Activated CD8-positive, alpha-beta memory T cell treated with anti-CD3 and anti-CD28 coated beads, Interleukin-2, amount 50 U/mL, for 1 hour (primary cell): ENCODE measurements at regions not wholly inside any gene's neighbourhood (a gene's known extent, or its start where the extent isn't known, plus 50 kb on each side); places are given as distances from the start of the nearest gene placed in this dataset.

Source experiments
- DNase-seq: peaks from one replicate; pipeline ENCODE4 v3.0.0-alpha.2; 2020; ENCODE audit errors: extremely low read depth

GRCh38 chr2:181305301-181306123 lies 151.7 kb upstream of the ITGA4 start:
- DNase-seq = no peak

DNA sequence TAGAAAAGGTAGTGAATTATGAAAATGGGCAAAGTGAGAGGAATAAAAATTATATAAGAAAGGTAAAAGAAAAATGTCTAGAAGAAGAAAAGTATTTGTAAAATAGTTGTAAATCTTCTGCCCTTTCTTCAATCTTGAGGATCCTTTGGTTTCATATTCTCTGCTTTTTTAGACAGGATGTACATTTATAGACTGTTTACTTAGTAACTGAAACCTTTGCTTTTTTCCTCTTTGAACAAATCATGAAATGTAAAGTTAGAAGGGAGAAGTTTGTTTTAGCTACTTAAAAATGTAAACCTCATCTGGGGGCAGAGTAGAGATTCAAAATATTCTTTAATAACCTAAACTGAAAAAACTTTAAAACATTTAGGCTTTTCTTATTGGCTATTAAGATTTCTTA lies 150.4 kb upstream of the ITGA4 start:
- DNase-seq = no peak

DNA sequence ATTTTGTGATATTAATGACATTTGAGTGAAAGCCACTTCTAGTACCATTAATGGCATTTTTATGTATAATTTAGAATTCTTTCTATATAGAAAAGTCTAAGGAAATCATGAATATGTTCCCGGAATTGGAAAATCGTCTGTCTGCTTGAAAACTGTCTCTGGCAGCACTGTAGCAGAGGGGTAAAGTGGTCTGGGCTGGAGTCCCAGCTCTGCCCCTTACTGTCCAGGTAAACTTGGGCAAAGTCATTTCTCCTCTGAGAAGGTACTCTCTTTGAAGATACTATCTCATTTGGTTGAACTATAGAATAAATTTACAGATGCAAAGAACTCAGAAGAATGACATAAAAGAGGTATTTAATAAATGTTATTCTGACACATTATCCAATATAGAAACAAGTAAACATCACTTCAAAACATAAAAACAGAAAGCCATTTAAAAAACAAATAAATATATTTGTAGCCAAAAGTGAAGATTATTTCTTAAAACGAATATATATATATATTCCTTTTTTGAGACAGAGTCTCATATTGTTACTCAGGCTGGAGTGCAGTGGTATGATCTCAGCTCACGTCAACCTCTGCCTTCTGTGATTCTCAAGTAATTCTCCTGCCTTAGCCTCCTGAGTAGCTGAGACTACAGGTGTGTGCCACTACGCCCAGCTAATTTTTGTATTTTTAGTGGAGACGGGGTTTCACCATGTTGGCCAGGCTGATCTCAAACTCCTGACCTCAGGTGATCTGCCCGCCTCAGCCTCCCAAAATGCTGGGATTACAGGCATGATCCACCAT lies 149.8 kb upstream of the ITGA4 start:
- no peak for DNase-seq

DNA sequence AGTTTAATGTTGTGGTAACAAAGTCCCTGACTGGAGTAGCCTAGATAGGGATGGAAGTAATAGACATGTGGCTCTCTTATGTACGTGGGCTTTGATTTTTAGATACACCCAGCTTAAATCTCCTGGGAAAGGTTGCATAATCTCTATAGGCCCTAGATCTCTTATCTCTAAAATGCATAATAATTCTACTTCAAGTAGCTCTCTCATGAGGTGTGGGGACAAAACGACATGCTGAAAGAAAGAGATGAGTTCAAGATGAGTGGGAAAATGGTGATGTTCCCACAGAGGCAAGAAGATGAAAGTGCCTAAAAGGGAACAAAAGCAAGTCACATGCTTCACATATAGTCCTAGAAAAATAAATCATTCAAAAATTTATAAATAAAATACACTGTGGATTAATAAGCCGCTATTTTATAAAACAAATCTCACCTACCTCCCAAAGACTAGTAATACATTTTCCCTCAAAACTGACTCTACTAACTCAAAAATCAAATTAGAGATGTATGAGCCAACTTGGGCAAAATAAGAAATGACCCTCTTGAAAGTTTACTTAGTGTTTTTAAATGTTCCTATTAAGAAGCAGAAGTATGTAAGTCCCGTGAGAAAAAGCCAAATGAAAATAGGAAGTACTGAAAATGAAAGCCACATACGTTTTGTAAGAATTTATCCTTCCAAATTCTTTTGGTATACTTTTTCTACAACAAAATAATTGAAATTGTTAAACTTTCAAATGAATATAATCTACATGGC lies 148.2 kb upstream of the ITGA4 start:
- no peak for DNase-seq

DNA sequence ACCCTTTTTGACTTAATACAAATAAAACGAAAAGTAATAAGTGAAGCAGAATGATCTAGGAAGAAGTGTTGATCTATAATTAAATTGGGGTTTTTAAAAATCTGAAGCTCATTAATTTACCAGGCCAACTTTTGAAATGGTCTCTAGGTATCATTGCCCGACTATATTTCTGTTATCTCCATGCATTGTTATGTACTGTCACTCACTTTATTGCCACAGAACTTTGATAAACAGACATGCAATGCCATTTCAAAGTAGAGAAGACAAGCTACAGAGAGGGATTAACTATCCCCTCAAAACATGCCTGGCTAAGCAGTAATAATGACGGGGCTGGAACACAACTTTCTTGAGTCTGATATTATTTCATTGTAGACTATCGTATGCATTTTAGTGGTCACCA lies 147.6 kb upstream of the ITGA4 start:
- no peak for DNase-seq

DNA sequence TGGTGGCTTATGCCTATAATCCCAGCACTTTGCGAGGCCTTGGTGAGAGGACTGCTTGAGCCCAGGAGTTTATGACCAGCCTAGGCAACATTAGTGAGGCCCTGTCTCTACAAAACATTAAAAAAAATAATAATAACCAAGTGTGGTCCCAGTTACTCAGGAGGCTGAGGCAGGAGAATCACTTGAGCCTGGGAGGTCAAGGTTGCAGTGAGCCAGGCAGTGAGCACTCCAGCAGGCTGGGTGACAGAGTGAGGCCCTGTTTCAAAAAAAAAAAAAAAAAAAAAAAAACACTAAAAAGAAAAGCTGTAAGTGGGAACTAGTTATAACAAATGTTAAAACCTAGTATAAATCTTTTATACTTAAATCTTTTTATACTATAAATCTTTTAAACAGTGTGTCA lies 146.2 kb upstream of the ITGA4 start:
- DNase-seq = no peak

DNA sequence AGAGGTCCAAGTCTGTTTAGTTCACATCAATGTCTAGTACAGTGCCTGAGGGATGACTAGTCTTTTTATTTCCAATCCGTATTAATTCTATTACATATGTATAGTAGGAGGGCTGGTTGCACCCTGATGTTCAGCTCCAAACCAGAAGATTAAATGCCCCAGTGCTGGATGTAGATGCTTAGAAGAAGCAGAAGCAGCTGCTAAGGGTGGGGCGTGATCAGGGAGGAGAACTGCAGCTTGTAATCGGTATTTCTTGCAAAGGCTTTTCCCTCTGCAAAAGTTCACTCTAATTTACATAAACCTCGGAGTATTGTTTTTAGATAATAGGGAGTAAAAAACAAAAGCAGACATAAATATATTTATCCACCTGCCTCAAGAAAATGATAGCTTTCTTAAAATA lies 145.3 kb upstream of the ITGA4 start:
- DNase-seq = no peak

DNA sequence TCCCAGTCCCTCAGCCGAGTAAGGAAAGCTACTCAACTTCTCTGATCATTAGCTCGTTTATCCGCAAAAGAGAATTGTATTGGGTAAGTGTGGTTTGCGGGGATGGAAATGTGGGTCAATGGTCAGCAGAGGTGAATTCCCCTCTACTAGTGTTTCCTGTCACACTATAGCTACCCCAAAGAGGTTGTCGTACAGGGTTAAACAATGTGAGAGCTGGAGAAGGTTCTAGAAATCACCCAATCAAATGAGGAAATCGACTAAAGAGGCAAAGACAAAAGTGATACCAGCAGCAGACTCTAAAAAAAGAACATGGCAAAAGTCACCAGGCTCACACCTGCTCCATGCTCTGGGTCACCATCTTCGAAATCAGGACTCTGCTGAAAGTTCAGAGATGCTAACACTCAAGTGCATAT lies 144.7 kb upstream of the ITGA4 start:
- no peak for DNase-seq

DNA sequence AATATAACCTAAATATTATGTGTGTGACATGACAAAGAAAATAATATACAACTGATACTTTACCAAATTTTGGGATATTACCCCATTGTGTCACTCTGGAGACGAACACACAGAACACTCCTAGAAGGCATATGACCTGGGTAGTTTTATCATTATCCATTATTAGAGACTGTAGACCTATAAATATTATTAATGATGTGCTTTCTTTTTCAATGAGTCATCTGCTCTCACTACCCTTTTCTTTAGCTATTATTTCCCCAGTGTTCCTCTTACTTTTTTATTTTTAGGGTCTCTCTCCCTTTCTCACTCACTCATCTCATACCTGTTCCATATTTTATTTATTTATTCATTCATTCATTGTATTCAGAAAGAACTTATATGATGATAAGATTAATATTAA lies 143.3 kb upstream of the ITGA4 start:
- no peak for DNase-seq

GRCh38 chr2:181314551-181314950 lies 142.6 kb upstream of the ITGA4 start:
- no peak for DNase-seq

DNA sequence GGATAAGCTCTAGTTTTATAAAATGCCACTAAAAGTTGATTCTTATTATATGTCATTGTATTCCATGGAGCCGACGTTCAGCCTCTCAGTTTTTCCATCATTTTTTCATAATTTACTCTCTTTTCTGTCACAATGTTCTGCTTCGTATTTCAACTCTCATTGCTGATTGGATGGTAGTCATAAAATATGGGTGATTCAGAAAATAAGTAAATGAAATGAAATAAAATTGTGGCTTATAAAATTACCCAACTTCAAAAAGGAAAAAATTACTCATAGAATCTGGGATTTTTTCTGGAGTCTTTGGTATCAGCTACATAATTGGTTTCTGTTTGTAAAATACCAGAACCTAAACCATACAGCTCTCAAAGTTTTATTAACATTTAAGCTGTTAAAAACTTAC lies 139.7 kb upstream of the ITGA4 start:
- no peak for DNase-seq

GRCh38 chr2:181318504-181319280 lies 138.5 kb upstream of the ITGA4 start:
- no peak for DNase-seq

DNA sequence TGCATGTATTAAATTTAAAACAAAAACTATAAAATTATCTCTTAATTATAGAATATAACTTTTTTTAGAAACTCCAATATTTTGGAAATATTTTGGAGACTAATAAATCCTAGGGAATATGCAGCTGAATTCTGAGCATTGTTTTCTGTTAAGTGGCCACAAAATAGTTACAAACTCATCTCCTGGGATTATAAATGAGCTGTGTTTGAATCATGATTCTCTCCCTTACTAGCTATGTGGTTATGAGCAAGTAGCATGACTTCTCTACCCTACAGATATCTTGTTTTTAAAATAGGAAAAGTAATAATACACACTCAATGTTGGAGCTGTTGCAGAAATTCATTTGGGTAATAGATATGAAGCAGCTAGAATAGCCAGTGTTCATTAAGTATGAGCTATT lies 137.9 kb upstream of the ITGA4 start:
- DNase-seq = no peak

DNA sequence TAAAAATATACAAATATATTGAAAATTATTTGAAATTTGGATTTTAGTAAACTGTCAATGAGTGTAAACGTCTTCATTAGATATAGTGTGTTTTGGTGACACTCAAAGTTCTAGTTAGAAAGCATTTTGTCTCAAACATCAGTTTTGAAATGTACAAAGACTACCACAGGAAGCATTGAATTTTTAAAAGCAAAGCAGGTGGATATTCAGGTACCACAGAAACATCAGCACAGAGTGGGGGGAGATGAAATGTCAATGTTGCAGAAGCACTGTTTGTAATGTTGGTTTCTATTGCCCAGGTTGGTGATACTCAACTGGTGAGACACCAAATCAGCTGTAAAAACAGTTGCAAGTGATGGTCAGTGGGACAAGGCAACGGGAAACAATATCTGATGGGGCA lies 136.5 kb upstream of the ITGA4 start:
- DNase-seq = no peak

GRCh38 chr2:181324912-181325311 lies 132.3 kb upstream of the ITGA4 start:
- DNase-seq = no peak

GRCh38 chr2:181326661-181327060 lies 130.5 kb upstream of the ITGA4 start:
- no peak for DNase-seq

GRCh38 chr2:181330286-181330685 lies 126.9 kb upstream of the ITGA4 start:
- no peak for DNase-seq

DNA sequence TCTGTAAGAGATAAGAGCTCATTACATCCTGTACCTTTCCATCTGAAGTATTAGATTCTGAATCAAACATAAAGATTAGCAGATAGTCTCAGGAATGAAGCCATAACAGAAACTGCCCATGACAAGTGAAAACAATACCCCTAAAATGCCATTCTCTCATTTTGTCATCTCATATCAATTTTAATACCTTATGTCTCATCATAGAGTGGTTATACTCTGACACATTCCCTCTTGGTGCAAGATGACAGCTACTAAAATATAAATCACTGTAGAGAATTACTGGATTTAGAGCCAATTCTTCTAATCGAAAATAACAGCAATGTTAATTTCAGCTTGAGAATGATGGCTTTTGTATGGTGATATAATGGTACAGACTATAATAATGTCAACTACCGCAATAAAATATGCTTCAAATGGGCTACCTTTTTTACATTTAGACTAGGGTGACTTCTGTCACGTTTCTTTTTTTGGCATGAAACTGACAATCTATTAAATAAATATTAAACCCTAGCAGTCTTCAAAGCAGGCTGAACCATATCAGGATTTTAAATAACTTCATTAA lies 125.1 kb upstream of the ITGA4 start:
- DNase-seq = no peak

DNA sequence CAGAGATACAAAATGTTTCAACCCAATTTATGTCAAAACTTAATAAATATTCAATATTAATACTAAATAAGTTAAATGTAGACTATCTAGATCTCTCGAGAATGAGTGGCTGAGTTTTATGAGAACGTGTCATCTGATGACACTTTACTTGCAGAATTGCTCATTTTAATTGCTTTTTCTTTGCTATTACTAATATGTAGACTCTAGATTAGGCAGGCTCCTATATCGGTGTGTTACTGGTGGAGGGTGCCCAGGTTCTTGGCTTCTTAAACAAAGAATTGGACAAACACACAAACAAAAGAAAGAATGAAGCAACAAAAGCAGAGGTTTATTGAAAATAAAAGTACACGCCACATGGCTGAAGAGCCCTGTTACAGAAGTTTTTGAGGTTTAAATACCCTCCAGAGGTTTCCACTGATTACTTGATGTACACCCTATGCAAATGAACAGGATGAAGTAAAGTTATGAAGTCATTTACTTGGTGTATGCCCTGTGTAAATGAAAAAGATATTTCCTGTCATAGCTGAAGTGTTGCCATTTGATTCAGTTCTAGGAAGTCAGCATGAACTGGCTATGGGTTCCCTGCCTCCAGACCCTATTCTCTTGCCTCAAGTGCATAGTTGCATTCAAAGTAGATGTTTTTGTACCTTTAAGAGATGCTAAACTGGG lies 122.9 kb upstream of the ITGA4 start:
- DNase-seq = no peak

- DNase-seq = no peak
Observed at GRCh38 chr2:181340891-181341290, 116.3 kb upstream of the ITGA4 start.
